GM23248 (cell line): ENCODE measurements at regions not wholly inside any gene's neighbourhood (a gene's known extent, or its start where the extent isn't known, plus 50 kb on each side); places are given as distances from the start of the nearest gene placed in this dataset.

Experiments used
- DNase-seq: peaks from one replicate; pipeline ENCODE4 v3.0.0-alpha.2; 2015
- H2AFZ ChIP-seq: fragments of 200-600 bp; sonication (generic); 2 replicates; pipeline ENCODE4 v1.6.1; 2016; ENCODE audit warnings: antibody characterized with exemption
- H3F3A ChIP-seq: fragments of 200-600 bp; sonication (generic); 2 replicates; pipeline ENCODE4 v1.6.1; 2016; ENCODE audit warnings: mild to moderate bottlenecking, antibody characterized with exemption, mixed run types; ENCODE audit not compliant: insufficient read depth
- H3K27ac ChIP-seq: fragments of 200-600 bp; sonication (generic); 2 replicates; pipeline ENCODE4 v1.5.1; 2016; ENCODE audit warnings: mild to moderate bottlenecking
- H3K27me3 ChIP-seq: fragments of 200-600 bp; sonication (generic); replicated peaks from 2 replicates; pipeline ENCODE4 v1.6.1; 2016; ENCODE audit warnings: mild to moderate bottlenecking; ENCODE audit not compliant: insufficient read depth
- H3K36me3 ChIP-seq: fragments of 200-600 bp; sonication (generic); 2 replicates; pipeline ENCODE4 v1.6.1; 2016; ENCODE audit warnings: low read depth, mild to moderate bottlenecking
- H3K4me1 ChIP-seq: fragments of 200-600 bp; sonication (generic); 2 replicates; pipeline ENCODE4 v1.6.1; 2016; ENCODE audit warnings: mild to moderate bottlenecking; ENCODE audit not compliant: insufficient read depth
- H3K4me2 ChIP-seq: fragments of 200-600 bp; sonication (generic); one replicate; pipeline ENCODE4 v1.6.1; 2016; ENCODE audit warnings: mild to moderate bottlenecking; ENCODE audit not compliant: unreplicated experiment
- H3K4me3 ChIP-seq: fragments of 200-600 bp; sonication (generic); 2 replicates; pipeline ENCODE4 v1.5.1; 2016; ENCODE audit warnings: mild to moderate bottlenecking
- H3K79me2 ChIP-seq: fragments of 200-600 bp; sonication (generic); 2 replicates; pipeline ENCODE4 v1.6.1; 2016; ENCODE audit warnings: mild to moderate bottlenecking; ENCODE audit not compliant: insufficient read depth
- H3K9ac ChIP-seq: fragments of 200-600 bp; sonication (generic); 2 replicates; pipeline ENCODE4 v1.6.1; 2016; ENCODE audit warnings: mild to moderate bottlenecking
- H3K9me2 ChIP-seq: fragments of 200-600 bp; sonication (generic); 2 replicates; pipeline ENCODE4 v1.6.1; 2016; ENCODE audit warnings: mixed run types, mild to moderate bottlenecking, moderate library complexity; ENCODE audit not compliant: insufficient read depth
- H3K9me3 ChIP-seq: fragments of 200-600 bp; sonication (generic); one replicate; pipeline ENCODE4 v1.6.1; 2017; ENCODE audit warnings: low read depth
- H4K20me1 ChIP-seq: fragments of 200-600 bp; sonication (generic); 2 replicates; pipeline ENCODE4 v1.6.0; 2016; ENCODE audit not compliant: insufficient read depth
- EZH2 ChIP-seq: fragments of 200-600 bp; sonication (generic); IDR thresholded peaks from 2 replicates; pipeline ENCODE4 v1.6.1; 2018; ENCODE audit warnings: antibody characterized with exemption, mild to moderate bottlenecking; ENCODE audit not compliant: insufficient read depth, poor library complexity, severe bottlenecking
- EZH2phosphoT487 ChIP-seq: fragments of 200-600 bp; sonication (generic); IDR thresholded peaks from 2 replicates; pipeline ENCODE4 v1.6.1; 2018; ENCODE audit warnings: antibody characterized with exemption, moderate library complexity, mild to moderate bottlenecking, low read depth; ENCODE audit not compliant: insufficient read depth
- WGBS, 2 experiments: methylation state at CpG; one replicate each; pipeline ENCODE4 v1.1.6; 2015 to 2017; ENCODE audit warnings: low lambda C conversion rate in 2 of 2, low coverage in 1 of 2; ENCODE audit errors: missing lambda C conversion rate in 2 of 2; 5-methylcytosine and 5-hydroxymethylcytosine counted together
- in situ Hi-C: fragments of 300-500 bp; cut with MboI; formaldehyde crosslinking; loops from 2 replicates; pipeline ENCODE4 v1.15.0; 2020

- Histone ChIP-seq H3K4me3 (no peak overlapping the region), H3F3A (no peaks in the 10 kb centered on the region), H3K4me2 (no peak overlapping the region), H4K20me1 (no peaks in the 10 kb centered on the region), H3K36me3 (no peaks in the 10 kb centered on the region), H3K9me3 (no peaks in the 10 kb centered on the region), H3K4me1 (no peaks in the 10 kb centered on the region), H3K79me2 (no peaks in the 10 kb centered on the region), H3K9me2 (no peaks in the 10 kb centered on the region), H3K9ac (no peak overlapping the region), H3K27me3 (peaks cover 3% of the 10 kb centered on the region), H2AFZ (no peak overlapping the region), H3K27ac (no peak overlapping the region)
- in situ Hi-C loops: no loop called here
- WGBS, 2 experiments: 57 to 64% methylated on average over 4 of the region's 4 CpGs
- TF ChIP-seq EZH2 (no peak), EZH2phosphoT487 (no peak)
- DNase-seq: no peak
These were observed 87.6 kb upstream of the SOD1 start for GRCh38 chr21:31571879-31572278.

GRCh38 chr21:31570824-31571566 is 88.5 kb upstream of the SOD1 start:
- no peaks in the 10 kb centered on the region for H3K9me2 ChIP-seq
- in situ Hi-C loops: no loop called here
- 43 to 47% methylated on average over 8 of the region's 8 CpGs for WGBS, 2 experiments

GRCh38 chr21:31566611-31567010 is 92.9 kb upstream of the SOD1 start:
- WGBS, 2 experiments: 39 to 46% methylated on average over 7 of the region's 7 CpGs
- H3K9me3 ChIP-seq: no peaks in the 10 kb centered on the region
- no peak for DNase-seq
- no peaks in the 10 kb centered on the region for H3K4me1 ChIP-seq
- H3K36me3 ChIP-seq: no peaks in the 10 kb centered on the region
- H3K4me2 ChIP-seq: no peak overlapping the region
- no peak overlapping the region for H2AFZ ChIP-seq
- in situ Hi-C loops: no loop called here
- TF ChIP-seq EZH2phosphoT487 (no peak), EZH2 (no peak)
- H4K20me1 ChIP-seq: no peaks in the 10 kb centered on the region
- H3K4me3 ChIP-seq: no peak overlapping the region
- H3F3A ChIP-seq: no peaks in the 10 kb centered on the region
- no peaks in the 10 kb centered on the region for H3K27me3 ChIP-seq
- no peaks in the 10 kb centered on the region for H3K9me2 ChIP-seq
- no peak overlapping the region for H3K27ac ChIP-seq
- H3K9ac ChIP-seq: no peak overlapping the region
- no peaks in the 10 kb centered on the region for H3K79me2 ChIP-seq

More at GRCh38 chr21:31570824-31571566, 88.5 kb upstream of the SOD1 start:
- no peak overlapping the region for H3K4me2 ChIP-seq
- H3K36me3 ChIP-seq: no peaks in the 10 kb centered on the region
- no peak overlapping the region for H3K4me3 ChIP-seq
- no peak overlapping the region for H3K9ac ChIP-seq
- TF ChIP-seq EZH2phosphoT487: no peak
- no peak for TF ChIP-seq EZH2
- H3F3A ChIP-seq: no peaks in the 10 kb centered on the region
- H4K20me1 ChIP-seq: no peaks in the 10 kb centered on the region
- no peaks in the 10 kb centered on the region for H3K27me3 ChIP-seq
- no peak overlapping the region for H3K27ac ChIP-seq
- no peaks in the 10 kb centered on the region for H3K9me3 ChIP-seq
- H2AFZ ChIP-seq: no peak overlapping the region
- H3K79me2 ChIP-seq: no peaks in the 10 kb centered on the region
- no peak for DNase-seq
- H3K4me1 ChIP-seq: no peaks in the 10 kb centered on the region

- Histone ChIP-seq H3K79me2 (no peaks in the 10 kb centered on the region), H4K20me1 (no peaks in the 10 kb centered on the region), H3F3A (no peaks in the 10 kb centered on the region), H3K27ac (no peak overlapping the region), H2AFZ (no peak overlapping the region), H3K36me3 (no peaks in the 10 kb centered on the region), H3K4me3 (no peak overlapping the region), H3K9me3 (no peaks in the 10 kb centered on the region), H3K4me2 (no peak overlapping the region), H3K4me1 (no peaks in the 10 kb centered on the region), H3K9ac (no peak overlapping the region), H3K9me2 (no peaks in the 10 kb centered on the region), H3K27me3 (no peaks in the 10 kb centered on the region)
- in situ Hi-C loops: no loop called here
- DNase-seq: peak; percentile 9
- TF ChIP-seq EZH2phosphoT487 (no peak), EZH2 (no peak)
These were observed 93.4 kb upstream of the SOD1 start for GRCh38 chr21:31566064-31566463.

GRCh38 chr21:31564439-31564838 is 95.1 kb upstream of the SOD1 start:
- no peaks in the 10 kb centered on the region for H3K9me2 ChIP-seq
- no peak overlapping the region for H2AFZ ChIP-seq
- 78 to 80% methylated on average over 9 of the region's 9 CpGs for WGBS, 2 experiments
- H3F3A ChIP-seq: no peaks in the 10 kb centered on the region
- H4K20me1 ChIP-seq: no peaks in the 10 kb centered on the region
- H3K9me3 ChIP-seq: no peaks in the 10 kb centered on the region
- H3K4me3 ChIP-seq: no peak overlapping the region
- no peaks in the 10 kb centered on the region for H3K27me3 ChIP-seq
- DNase-seq: no peak
- no peaks in the 10 kb centered on the region for H3K79me2 ChIP-seq
- no peak overlapping the region for H3K4me2 ChIP-seq
- H3K9ac ChIP-seq: no peak overlapping the region
- H3K4me1 ChIP-seq: no peaks in the 10 kb centered on the region
- no peak overlapping the region for H3K27ac ChIP-seq
- H3K36me3 ChIP-seq: no peaks in the 10 kb centered on the region
- TF ChIP-seq EZH2phosphoT487: no peak
- no peak for TF ChIP-seq EZH2
- in situ Hi-C loops: no loop called here
